ENCODE measurements at regions not wholly inside any gene's neighbourhood (a gene's known extent, or its start where the extent isn't known, plus 50 kb on each side); places are given as distances from the start of the nearest gene placed in this dataset.
A peak's percentile ranks its signal among the peaks of the same experiment; 100 is the strongest.

GRCh38 chr3:150149651-150150051, 179.0 kb upstream of the PFN2 start:
- TF ChIP-seq POLR2AphosphoS5 (IDR thresholded peaks at IDR 0.05) (peak; percentile 80), POLR2A (IDR thresholded peaks at IDR 0.05) (no peak)
- Histone ChIP-seq H3K36me3 (no peaks in the 10 kb centered on the region), H3K27ac (peak overlapping the region; percentile 39 to 71), H3K4me3 (no peak overlapping the region), H3K9me3 (no peaks in the 10 kb centered on the region), H3K27me3 (replicated peaks; ENCODE audit: insufficient read depth) (no peaks in the 10 kb centered on the region), H3K4me1 (replicated peaks) (no peaks in the 10 kb centered on the region)
- peak; percentile 66 for DNase-seq (ENCODE audit: low spot score)
- intact Hi-C loops (cut with DNase I) = no loop called here
- WGBS = 0% methylated on average over 1 of the region's 1 CpG

DNA sequence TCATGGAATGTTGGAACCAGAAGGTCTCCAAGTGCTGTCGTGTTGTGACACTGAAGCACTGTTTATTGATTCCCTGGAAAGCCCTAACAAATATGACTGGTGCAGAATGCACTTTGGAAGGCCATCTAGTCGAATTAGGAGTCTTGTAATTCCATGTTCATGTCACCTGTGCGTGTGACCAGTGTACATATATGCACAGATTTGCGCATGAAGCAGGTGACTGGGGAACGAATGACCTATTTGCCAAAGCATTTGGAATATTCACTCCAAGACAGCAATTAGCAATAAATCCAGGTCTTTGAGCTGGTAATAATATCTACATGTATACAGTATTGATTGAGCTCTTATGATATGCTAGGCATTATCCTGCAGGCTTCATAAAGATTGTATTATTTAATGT, 177.5 kb upstream of the PFN2 start:
- intact Hi-C loops (cut with DNase I) = no loop called here
- 78% methylated on average over 5 of the region's 5 CpGs for WGBS
- no peaks in the 10 kb centered on the region for H3K4me1 ChIP-seq (replicated peaks)

GRCh38 chr3:150147776-150148175, 177.1 kb upstream of the PFN2 start:
- DNase-seq (ENCODE audit: low spot score) = no peak
- intact Hi-C loops (cut with DNase I) = no loop called here
- H3K27ac ChIP-seq = no peak overlapping the region
- WGBS = 69% methylated on average over 5 of the region's 5 CpGs
- no peaks in the 10 kb centered on the region for H3K9me3 ChIP-seq
- no peaks in the 10 kb centered on the region for H3K27me3 ChIP-seq (replicated peaks; ENCODE audit: insufficient read depth)
- no peak overlapping the region for H3K4me3 ChIP-seq
- no peaks in the 10 kb centered on the region for H3K4me1 ChIP-seq (replicated peaks)
- no peaks in the 10 kb centered on the region for H3K36me3 ChIP-seq
- TF ChIP-seq POLR2AphosphoS5 (IDR thresholded peaks at IDR 0.05) (no peak), POLR2A (IDR thresholded peaks at IDR 0.05) (no peak)
- TF ChIP-seq, protein P1, sequence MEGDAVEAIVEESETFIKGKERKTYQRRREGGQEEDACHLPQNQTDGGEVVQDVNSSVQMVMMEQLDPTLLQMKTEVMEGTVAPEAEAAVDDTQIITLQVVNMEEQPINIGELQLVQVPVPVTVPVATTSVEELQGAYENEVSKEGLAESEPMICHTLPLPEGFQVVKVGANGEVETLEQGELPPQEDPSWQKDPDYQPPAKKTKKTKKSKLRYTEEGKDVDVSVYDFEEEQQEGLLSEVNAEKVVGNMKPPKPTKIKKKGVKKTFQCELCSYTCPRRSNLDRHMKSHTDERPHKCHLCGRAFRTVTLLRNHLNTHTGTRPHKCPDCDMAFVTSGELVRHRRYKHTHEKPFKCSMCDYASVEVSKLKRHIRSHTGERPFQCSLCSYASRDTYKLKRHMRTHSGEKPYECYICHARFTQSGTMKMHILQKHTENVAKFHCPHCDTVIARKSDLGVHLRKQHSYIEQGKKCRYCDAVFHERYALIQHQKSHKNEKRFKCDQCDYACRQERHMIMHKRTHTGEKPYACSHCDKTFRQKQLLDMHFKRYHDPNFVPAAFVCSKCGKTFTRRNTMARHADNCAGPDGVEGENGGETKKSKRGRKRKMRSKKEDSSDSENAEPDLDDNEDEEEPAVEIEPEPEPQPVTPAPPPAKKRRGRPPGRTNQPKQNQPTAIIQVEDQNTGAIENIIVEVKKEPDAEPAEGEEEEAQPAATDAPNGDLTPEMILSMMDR (IDR thresholded peaks at IDR 0.05) = no peak

More for the DNA sequence above, 177.5 kb upstream of the PFN2 start:
- Histone ChIP-seq H3K36me3 (no peaks in the 10 kb centered on the region), H3K4me3 (no peak overlapping the region), H3K27me3 (replicated peaks; ENCODE audit: insufficient read depth) (no peaks in the 10 kb centered on the region), H3K9me3 (no peaks in the 10 kb centered on the region), H3K27ac (no peak overlapping the region)
- DNase-seq (ENCODE audit: low spot score) = no peak
- TF ChIP-seq POLR2AphosphoS5 (IDR thresholded peaks at IDR 0.05) = no peak
- no peak for TF ChIP-seq POLR2A (IDR thresholded peaks at IDR 0.05)
- TF ChIP-seq, protein P1 (IDR thresholded peaks at IDR 0.05) = no peak

DNA sequence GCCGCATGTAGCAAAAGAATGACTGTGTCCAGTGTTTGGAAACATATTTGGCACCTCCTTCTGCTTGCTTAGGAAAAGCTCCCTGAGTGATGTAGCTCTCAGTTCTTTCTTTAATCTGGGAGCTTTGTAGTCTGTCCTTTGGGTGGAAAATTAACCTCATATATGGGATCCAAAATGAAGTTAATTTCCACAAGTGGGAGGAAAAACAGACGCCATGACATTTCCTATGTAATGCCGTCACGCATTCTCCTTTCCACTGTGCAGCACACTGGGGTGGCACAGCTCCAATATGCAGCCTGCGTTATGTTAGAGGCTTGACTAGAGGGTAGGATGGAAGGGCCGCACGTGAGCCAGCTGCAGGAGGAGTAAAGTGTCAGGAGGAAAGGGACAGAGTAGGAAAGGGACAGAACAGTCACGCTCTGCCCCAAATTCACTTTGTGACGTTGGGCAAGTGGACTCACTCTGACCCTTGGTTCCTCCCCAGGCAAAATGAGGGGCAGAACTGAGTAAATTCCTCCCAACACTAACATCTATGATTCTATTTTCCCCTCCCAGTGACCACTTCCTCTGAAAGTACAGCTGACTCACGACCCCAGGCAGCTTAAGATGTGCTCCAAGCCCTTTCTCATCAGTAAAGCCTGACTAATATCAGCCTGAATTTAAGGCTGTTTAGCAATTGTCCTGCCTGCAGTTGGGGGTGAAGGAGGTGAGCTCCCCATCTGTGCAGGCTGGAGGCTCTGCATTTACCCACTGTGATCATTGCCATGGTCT, 176.5 kb upstream of the PFN2 start:
- H3K36me3 ChIP-seq = no peaks in the 10 kb centered on the region
- H3K9me3 ChIP-seq = no peaks in the 10 kb centered on the region
- H3K27ac ChIP-seq = no peak overlapping the region
- H3K4me1 ChIP-seq (replicated peaks) = no peaks in the 10 kb centered on the region
- no peak overlapping the region for H3K4me3 ChIP-seq
- intact Hi-C loops (cut with DNase I) = no loop called here
- WGBS = 88% methylated on average over 10 of the region's 10 CpGs
- no peak for DNase-seq (ENCODE audit: low spot score)
- H3K27me3 ChIP-seq (replicated peaks; ENCODE audit: insufficient read depth) = no peaks in the 10 kb centered on the region
- no peak for TF ChIP-seq POLR2A (IDR thresholded peaks at IDR 0.05)
- no peak for TF ChIP-seq POLR2AphosphoS5 (IDR thresholded peaks at IDR 0.05)
- TF ChIP-seq, protein P1 (IDR thresholded peaks at IDR 0.05) = no peak

DNA sequence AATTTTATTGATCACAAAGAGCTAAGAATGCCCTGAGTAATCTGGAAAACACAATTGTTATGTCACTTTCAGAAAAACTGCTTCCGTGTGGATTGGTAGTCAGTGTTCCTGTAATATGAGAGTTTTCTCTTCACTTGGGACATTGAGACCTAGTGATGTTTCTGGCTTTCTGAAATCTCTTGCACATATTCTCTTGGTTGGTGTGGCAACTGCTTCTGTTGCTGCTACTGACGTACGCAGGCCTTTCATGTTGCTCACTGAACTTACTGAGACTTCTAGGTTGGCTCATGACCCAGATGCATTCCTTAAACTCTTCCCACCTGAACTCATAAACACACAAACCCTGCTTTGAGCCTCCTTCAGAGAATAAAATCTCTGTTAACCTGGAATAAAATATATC, 175.0 kb upstream of the PFN2 start:
- no peak for DNase-seq (ENCODE audit: low spot score)
- Histone ChIP-seq H3K36me3 (no peaks in the 10 kb centered on the region), H3K4me1 (replicated peaks) (no peaks in the 10 kb centered on the region), H3K9me3 (no peaks in the 10 kb centered on the region), H3K27ac (no peak overlapping the region), H3K27me3 (replicated peaks; ENCODE audit: insufficient read depth) (no peaks in the 10 kb centered on the region), H3K4me3 (no peak overlapping the region)
- WGBS = 57% methylated on average over 3 of the region's 3 CpGs
- intact Hi-C loops (cut with DNase I) = no loop called here
- no peak for TF ChIP-seq POLR2AphosphoS5 (IDR thresholded peaks at IDR 0.05)
- TF ChIP-seq POLR2A (IDR thresholded peaks at IDR 0.05) = no peak
- TF ChIP-seq, protein P1 (IDR thresholded peaks at IDR 0.05) = no peak
